Nephron (organoid): ENCODE measurements at regions not wholly inside any gene's neighbourhood (a gene's known extent, or its start where the extent isn't known, plus 50 kb on each side); places are given as distances from the start of the nearest gene placed in this dataset.

ENCODE experiments used
- H3K27ac Mint-ChIP-seq, 3 experiments: 2 replicates each; pipeline ENCODE4 v1.8.0; 2020; ENCODE audit warnings: mixed read lengths in 3 of 3, mild to moderate bottlenecking in 2 of 3, moderate library complexity in 1 of 3
- H3K27me3 Mint-ChIP-seq: 2 replicates; pipeline ENCODE4 v1.8.0; 2021; ENCODE audit warnings: low read depth, mild to moderate bottlenecking, moderate library complexity, mixed read lengths
- H3K36me3 Mint-ChIP-seq: 2 replicates; pipeline ENCODE4 v1.8.0; 2020; ENCODE audit warnings: low read depth, mixed read lengths
- H3K4me1 Mint-ChIP-seq: 2 replicates; pipeline ENCODE4 v1.8.0; 2020; ENCODE audit warnings: mixed read lengths
- H3K4me3 Mint-ChIP-seq, 3 experiments: 2 replicates each; pipeline ENCODE4 v1.8.0; 2020; ENCODE audit warnings: mild to moderate bottlenecking in 3 of 3, mixed read lengths in 3 of 3, moderate library complexity in 2 of 3
- H3K9me3 Mint-ChIP-seq: 2 replicates; pipeline ENCODE4 v1.8.0; 2020; ENCODE audit warnings: mixed read lengths
- TF ChIP-seq, protein P1 (sequence below), 3 experiments: fragments of 200-600 bp; sonication (generic); IDR thresholded peaks; one replicate each; pipeline ENCODE4 v1.5.0; 2021; ENCODE audit warnings: antibody characterized with exemption in 3 of 3; ENCODE audit not compliant: unreplicated experiment in 3 of 3

DNA sequence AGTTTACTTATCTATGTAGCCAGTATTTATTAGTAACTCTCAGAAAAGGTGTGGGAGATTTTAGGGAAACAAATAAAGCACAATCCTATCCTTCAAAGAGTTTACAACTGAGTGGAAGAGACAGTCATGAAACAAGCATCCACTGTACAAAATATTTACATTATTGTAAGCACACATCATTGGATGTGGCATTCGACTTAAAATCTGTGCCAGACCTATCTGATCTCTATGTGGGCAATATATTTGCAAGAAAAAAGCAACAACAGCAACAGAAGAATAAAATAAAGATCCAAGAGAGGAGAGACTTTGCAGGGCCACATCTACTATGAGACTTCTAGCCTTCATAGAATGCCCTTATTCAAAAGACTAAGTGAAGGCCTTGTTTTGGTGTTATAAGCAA is 882.1 kb upstream of the PIK3C3 start:
- Mint-ChIP-seq H3K36me3 (no peaks in the 10 kb centered on the region), H3K27ac (no peak overlapping the region), H3K27me3 (no peaks in the 10 kb centered on the region), H3K4me1 (peaks cover 5% of the 10 kb centered on the region), H3K4me3 (no peak overlapping the region), H3K9me3 (no peaks in the 10 kb centered on the region)
- TF ChIP-seq, protein P1, sequence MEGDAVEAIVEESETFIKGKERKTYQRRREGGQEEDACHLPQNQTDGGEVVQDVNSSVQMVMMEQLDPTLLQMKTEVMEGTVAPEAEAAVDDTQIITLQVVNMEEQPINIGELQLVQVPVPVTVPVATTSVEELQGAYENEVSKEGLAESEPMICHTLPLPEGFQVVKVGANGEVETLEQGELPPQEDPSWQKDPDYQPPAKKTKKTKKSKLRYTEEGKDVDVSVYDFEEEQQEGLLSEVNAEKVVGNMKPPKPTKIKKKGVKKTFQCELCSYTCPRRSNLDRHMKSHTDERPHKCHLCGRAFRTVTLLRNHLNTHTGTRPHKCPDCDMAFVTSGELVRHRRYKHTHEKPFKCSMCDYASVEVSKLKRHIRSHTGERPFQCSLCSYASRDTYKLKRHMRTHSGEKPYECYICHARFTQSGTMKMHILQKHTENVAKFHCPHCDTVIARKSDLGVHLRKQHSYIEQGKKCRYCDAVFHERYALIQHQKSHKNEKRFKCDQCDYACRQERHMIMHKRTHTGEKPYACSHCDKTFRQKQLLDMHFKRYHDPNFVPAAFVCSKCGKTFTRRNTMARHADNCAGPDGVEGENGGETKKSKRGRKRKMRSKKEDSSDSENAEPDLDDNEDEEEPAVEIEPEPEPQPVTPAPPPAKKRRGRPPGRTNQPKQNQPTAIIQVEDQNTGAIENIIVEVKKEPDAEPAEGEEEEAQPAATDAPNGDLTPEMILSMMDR (IDR thresholded peaks at IDR 0.05; ENCODE audit: unreplicated experiment in 3 of 3), result no peak

DNA sequence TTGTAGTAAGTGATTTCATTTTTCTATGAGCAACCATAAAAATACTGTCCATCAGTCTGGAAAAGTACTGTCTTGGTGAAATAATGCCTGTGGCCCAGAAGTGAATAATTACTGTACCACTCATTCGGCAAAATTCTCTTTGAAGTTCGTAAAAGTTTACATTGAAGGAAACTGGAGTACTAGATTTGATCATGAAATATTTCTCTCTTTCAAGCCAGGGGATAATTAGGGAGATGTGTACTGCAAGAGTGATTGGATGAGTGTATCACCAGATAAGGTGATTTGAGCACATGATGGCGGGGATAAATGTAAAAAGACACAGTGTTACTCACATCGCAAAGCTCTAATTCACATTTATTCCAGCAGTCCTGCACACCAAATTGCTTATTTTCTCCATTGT is 883.2 kb upstream of the PIK3C3 start:
- H3K9me3 Mint-ChIP-seq, result no peaks in the 10 kb centered on the region
- H3K27ac Mint-ChIP-seq, result no peak overlapping the region
- no peaks in the 10 kb centered on the region for H3K36me3 Mint-ChIP-seq
- H3K4me3 Mint-ChIP-seq, result no peak overlapping the region
- TF ChIP-seq, protein P1 (IDR thresholded peaks at IDR 0.05; ENCODE audit: unreplicated experiment in 3 of 3), result no peak
- no peaks in the 10 kb centered on the region for H3K27me3 Mint-ChIP-seq
- H3K4me1 Mint-ChIP-seq, result peaks cover 5% of the 10 kb centered on the region

DNA sequence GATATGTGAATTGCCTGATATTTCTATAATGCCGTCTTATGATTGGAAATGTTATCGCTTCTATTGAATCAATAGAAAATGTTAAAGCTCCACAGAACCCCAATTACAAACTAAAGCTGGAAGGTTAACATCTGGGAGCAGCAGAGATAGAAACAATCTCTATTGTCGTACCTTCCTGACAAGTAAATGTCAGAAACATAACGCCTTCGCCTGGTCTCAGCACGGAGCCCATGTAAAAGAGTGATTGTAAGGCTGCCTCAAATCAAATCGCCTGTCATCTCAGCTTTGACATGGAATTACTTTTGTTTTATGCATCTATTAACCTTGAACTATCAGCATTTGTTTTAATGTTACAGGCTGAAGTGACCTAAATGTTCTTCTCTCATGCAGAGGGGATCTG is 885.9 kb upstream of the PIK3C3 start:
- Mint-ChIP-seq H3K4me3 (no peak overlapping the region), H3K36me3 (no peaks in the 10 kb centered on the region), H3K4me1 (peaks cover 5% of the 10 kb centered on the region), H3K27ac (peak overlapping the region in 1 of 3 experiments; percentile 30), H3K27me3 (no peaks in the 10 kb centered on the region), H3K9me3 (no peaks in the 10 kb centered on the region)
- TF ChIP-seq, protein P1 (IDR thresholded peaks at IDR 0.05; ENCODE audit: unreplicated experiment in 3 of 3), result no peak

DNA sequence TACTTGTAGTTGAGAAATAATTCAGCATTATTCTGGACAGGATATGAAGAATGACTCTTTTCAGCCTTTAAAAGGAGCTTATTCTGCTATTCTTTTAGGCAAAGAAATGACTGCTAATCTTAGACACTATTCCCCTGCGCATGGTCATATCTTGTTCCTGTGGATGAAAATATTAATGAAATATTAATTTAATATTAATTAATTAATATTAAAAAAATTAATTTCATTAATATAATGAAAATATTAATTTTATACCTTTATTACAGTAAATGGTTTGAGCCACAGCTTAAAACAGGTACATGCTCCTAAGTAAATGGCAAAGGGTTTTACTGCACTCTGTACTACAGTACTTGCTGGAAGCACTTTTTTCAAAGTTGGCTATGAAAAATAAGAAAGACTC is 890.1 kb upstream of the PIK3C3 start:
- H3K4me3 Mint-ChIP-seq, result no peak overlapping the region
- no peak overlapping the region for H3K27ac Mint-ChIP-seq
- TF ChIP-seq, protein P1 (IDR thresholded peaks at IDR 0.05; ENCODE audit: unreplicated experiment in 3 of 3), result no peak
- H3K27me3 Mint-ChIP-seq, result no peaks in the 10 kb centered on the region
- peaks cover 5% of the 10 kb centered on the region for H3K4me1 Mint-ChIP-seq
- no peaks in the 10 kb centered on the region for H3K36me3 Mint-ChIP-seq
- H3K9me3 Mint-ChIP-seq, result no peaks in the 10 kb centered on the region

DNA sequence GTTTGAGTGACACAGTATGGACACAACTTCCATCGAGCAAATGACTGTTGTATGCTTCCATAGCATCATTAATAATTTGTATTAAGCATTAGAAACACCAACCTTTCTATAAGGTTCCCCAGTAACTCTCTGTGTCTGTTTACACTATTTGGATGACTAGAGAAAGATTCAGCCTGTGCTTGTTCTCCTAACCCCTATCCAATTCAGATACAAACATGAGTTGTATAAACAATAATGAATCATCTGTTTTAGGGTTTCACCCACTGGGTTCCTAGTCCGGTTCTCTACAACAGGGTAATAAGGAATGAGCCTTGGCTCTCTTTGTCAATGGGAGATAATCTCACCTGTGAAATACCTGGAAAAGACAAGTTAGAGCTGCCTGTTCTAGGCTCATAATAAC is 894.1 kb upstream of the PIK3C3 start:
- Mint-ChIP-seq H3K36me3 (no peaks in the 10 kb centered on the region), H3K9me3 (peaks cover 3% of the 10 kb centered on the region), H3K4me3 (no peak overlapping the region), H3K4me1 (peaks cover 10% of the 10 kb centered on the region), H3K27me3 (no peaks in the 10 kb centered on the region), H3K27ac (no peak overlapping the region)
- TF ChIP-seq, protein P1 (IDR thresholded peaks at IDR 0.05; ENCODE audit: unreplicated experiment in 3 of 3), result no peak

DNA sequence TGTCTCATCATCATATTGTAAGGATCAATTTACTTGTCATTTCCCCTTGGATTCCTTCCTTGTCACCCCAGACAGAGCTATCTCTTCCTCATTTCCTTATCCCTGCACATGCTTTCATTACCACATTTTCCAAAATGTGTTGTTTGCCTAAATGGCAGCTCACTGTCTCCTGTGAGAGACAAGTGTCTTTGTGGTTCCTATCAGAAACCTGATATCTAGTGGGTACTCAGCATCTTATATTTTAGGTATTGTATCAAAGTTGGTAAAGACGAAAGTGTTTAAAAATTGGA is 896.0 kb upstream of the PIK3C3 start:
- H3K4me3 Mint-ChIP-seq, result no peak overlapping the region
- no peaks in the 10 kb centered on the region for H3K36me3 Mint-ChIP-seq
- H3K27me3 Mint-ChIP-seq, result no peaks in the 10 kb centered on the region
- peaks cover 10% of the 10 kb centered on the region for H3K4me1 Mint-ChIP-seq
- TF ChIP-seq, protein P1 (IDR thresholded peaks at IDR 0.05; ENCODE audit: unreplicated experiment in 3 of 3), result no peak
- H3K27ac Mint-ChIP-seq, result peak overlapping the region in 2 of 3 experiments; percentile 1 to 3
- peaks cover 3% of the 10 kb centered on the region for H3K9me3 Mint-ChIP-seq
